ENCODE measurements at regions not wholly inside any gene's neighbourhood (a gene's known extent, or its start where the extent isn't known, plus 50 kb on each side); places are given as distances from the start of the nearest gene placed in this dataset.

- H3K27ac Mint-ChIP-seq: peak overlapping the region; percentile 35
- H3K27me3 Mint-ChIP-seq (ENCODE audit: insufficient read depth): peaks cover 3% of the 10 kb centered on the region
- no peak for TF ChIP-seq CTCF (conservative IDR thresholded peaks at IDR 0.05)
- H3K36me3 Mint-ChIP-seq (ENCODE audit: low read depth): no peaks in the 10 kb centered on the region
- Histone ChIP-seq H3K27ac (ENCODE audit: low read depth, low read length) (no peak overlapping the region), H3K27me3 (ENCODE audit: control insufficient read depth, insufficient read depth, low read length, poor library complexity, severe bottlenecking) (no peaks in the 10 kb centered on the region), H3K4me3 (ENCODE audit: low read length) (no peak overlapping the region), H3K36me3 (ENCODE audit: control insufficient read depth, insufficient read depth, low read length) (no peaks in the 10 kb centered on the region), H3K4me1 (ENCODE audit: control insufficient read depth, insufficient read depth, low read length) (peaks cover 11% of the 10 kb centered on the region), H3K9ac (ENCODE audit: extremely low read depth, low read length, poor library complexity, severe bottlenecking) (no peak overlapping the region), H3K9me3 (ENCODE audit: control insufficient read depth, low read length) (peaks cover 7% of the 10 kb centered on the region)
- peaks cover 31% of the 10 kb centered on the region for H3K4me1 Mint-ChIP-seq
- no peaks in the 10 kb centered on the region for H3K9me3 Mint-ChIP-seq
- WGBS, 2 experiments (ENCODE audit: insufficient coverage in 1 of 2, insufficient read length in 1 of 2): 13 to 14% methylated on average over 1 of the region's 1 CpG
- peak; percentile 67 for DNase-seq
- H3K4me3 Mint-ChIP-seq: no peak overlapping the region
Measured at GRCh38 chr3:107124885-107125284, 252.4 kb upstream of the CCDC54 start.

- H3K27ac Mint-ChIP-seq: no peak overlapping the region
Measured at GRCh38 chr3:107128946-107129345, 248.3 kb upstream of the CCDC54 start.

GRCh38 chr3:107130089-107130700 is 247.0 kb upstream of the CCDC54 start:
- no peak for DNase-seq
- no peaks in the 10 kb centered on the region for H3K9me3 Mint-ChIP-seq
- H3K27ac Mint-ChIP-seq: no peak overlapping the region
- H3K4me3 Mint-ChIP-seq: no peak overlapping the region
- Histone ChIP-seq H3K9ac (ENCODE audit: extremely low read depth, low read length, poor library complexity, severe bottlenecking) (no peak overlapping the region), H3K36me3 (ENCODE audit: control insufficient read depth, insufficient read depth, low read length) (no peaks in the 10 kb centered on the region), H3K27ac (ENCODE audit: low read depth, low read length) (no peak overlapping the region), H3K27me3 (ENCODE audit: control insufficient read depth, insufficient read depth, low read length, poor library complexity, severe bottlenecking) (no peaks in the 10 kb centered on the region), H3K4me3 (ENCODE audit: low read length) (no peak overlapping the region), H3K4me1 (ENCODE audit: control insufficient read depth, insufficient read depth, low read length) (no peaks in the 10 kb centered on the region), H3K9me3 (ENCODE audit: control insufficient read depth, low read length) (peaks cover 7% of the 10 kb centered on the region)
- no peaks in the 10 kb centered on the region for H3K36me3 Mint-ChIP-seq (ENCODE audit: low read depth)
- no peak for TF ChIP-seq CTCF (conservative IDR thresholded peaks at IDR 0.05)
- H3K4me1 Mint-ChIP-seq: peaks cover 2% of the 10 kb centered on the region
- WGBS, 2 experiments (ENCODE audit: insufficient coverage in 1 of 2, insufficient read length in 1 of 2): 95 to 100% methylated on average over 5 to 6 of the region's 6 CpGs
- H3K27me3 Mint-ChIP-seq (ENCODE audit: insufficient read depth): peaks cover 3% of the 10 kb centered on the region

More at GRCh38 chr3:107128946-107129345, 248.3 kb upstream of the CCDC54 start:
- Mint-ChIP-seq H3K4me1 (peaks cover 14% of the 10 kb centered on the region), H3K4me3 (no peak overlapping the region), H3K27me3 (ENCODE audit: insufficient read depth) (peaks cover 3% of the 10 kb centered on the region), H3K36me3 (ENCODE audit: low read depth) (no peaks in the 10 kb centered on the region), H3K9me3 (no peaks in the 10 kb centered on the region)
- H3K27me3 ChIP-seq (ENCODE audit: control insufficient read depth, insufficient read depth, low read length, poor library complexity, severe bottlenecking): no peaks in the 10 kb centered on the region
- no peak overlapping the region for H3K4me3 ChIP-seq (ENCODE audit: low read length)
- DNase-seq: no peak
- peaks cover 7% of the 10 kb centered on the region for H3K9me3 ChIP-seq (ENCODE audit: control insufficient read depth, low read length)
- no peak overlapping the region for H3K27ac ChIP-seq (ENCODE audit: low read depth, low read length)
- 91 to 100% methylated on average over 3 of the region's 3 CpGs for WGBS, 2 experiments (ENCODE audit: insufficient coverage in 1 of 2, insufficient read length in 1 of 2)
- H3K36me3 ChIP-seq (ENCODE audit: control insufficient read depth, insufficient read depth, low read length): no peaks in the 10 kb centered on the region
- H3K9ac ChIP-seq (ENCODE audit: extremely low read depth, low read length, poor library complexity, severe bottlenecking): no peak overlapping the region
- no peak for TF ChIP-seq CTCF (conservative IDR thresholded peaks at IDR 0.05)
- H3K4me1 ChIP-seq (ENCODE audit: control insufficient read depth, insufficient read depth, low read length): peaks cover under 1% of the 10 kb centered on the region

All from endodermal cell (in vitro differentiated cells).